Coronary artery (tissue), 2 donors: ENCODE measurements at regions not wholly inside any gene's neighbourhood (a gene's known extent, or its start where the extent isn't known, plus 50 kb on each side); places are given as distances from the start of the nearest gene placed in this dataset.

Source experiments
- DNase-seq: peaks from one replicate; pipeline ENCODE4 v3.0.0-alpha.2; 2017; ENCODE audit warnings: low spot score
- H3K27ac ChIP-seq, 2 donors: fragments of 200-600 bp; sonication (generic); one replicate each; pipeline ENCODE4 v1.5.1; 2016 to 2019
- H3K4me3 ChIP-seq: fragments of 200-600 bp; sonication (generic); 2 replicates; pipeline ENCODE4 v1.5.1; 2016; ENCODE audit warnings: mild to moderate bottlenecking, moderate library complexity
- CTCF ChIP-seq: fragments of 200-600 bp; sonication (generic); IDR thresholded peaks from one replicate; pipeline ENCODE4 v1.5.1; 2019; ENCODE audit warnings: antibody characterized with exemption

- H3K4me3 ChIP-seq, result no peak overlapping the region
- H3K27ac ChIP-seq, result no peak overlapping the region
- no peak for DNase-seq
- TF ChIP-seq CTCF, result no peak
Measured at GRCh38 chr13:90420683-90421082, 926.8 kb upstream of the MIR17HG start.

- Histone ChIP-seq H3K27ac (no peak overlapping the region), H3K4me3 (no peak overlapping the region)
- no peak for TF ChIP-seq CTCF
- no peak for DNase-seq
Measured at GRCh38 chr13:90427322-90428272, 919.9 kb upstream of the MIR17HG start.

GRCh38 chr13:90428522-90429210, 918.8 kb upstream of the MIR17HG start:
- DNase-seq, result no peak
- Histone ChIP-seq H3K4me3 (no peak overlapping the region), H3K27ac (no peak overlapping the region)
- no peak for TF ChIP-seq CTCF

GRCh38 chr13:90430127-90430526, 917.4 kb upstream of the MIR17HG start:
- Histone ChIP-seq H3K27ac (no peak overlapping the region), H3K4me3 (no peak overlapping the region)
- no peak for TF ChIP-seq CTCF
- no peak for DNase-seq

- no peak overlapping the region for H3K27ac ChIP-seq
- no peak overlapping the region for H3K4me3 ChIP-seq
- no peak for TF ChIP-seq CTCF
- DNase-seq, result no peak
Measured at GRCh38 chr13:90436697-90437096, 910.8 kb upstream of the MIR17HG start.

GRCh38 chr13:90438576-90438975, 908.9 kb upstream of the MIR17HG start:
- no peak overlapping the region for H3K4me3 ChIP-seq
- H3K27ac ChIP-seq, result no peak overlapping the region
- no peak for TF ChIP-seq CTCF
- DNase-seq, result no peak
